ENCODE measurements at regions not wholly inside any gene's neighbourhood (a gene's known extent, or its start where the extent isn't known, plus 50 kb on each side); places are given as distances from the start of the nearest gene placed in this dataset.

- no peak for TF ChIP-seq POU6F1 (CRISPR knock-in tag; IDR thresholded peaks at IDR 0.05; ENCODE audit: borderline replicate concordance, low read depth)
Measured at GRCh38 chr22:27050771-27051170, 393.4 kb downstream of the MIAT start (continued).

GRCh38 chr22:27051407-27051806, 394.0 kb downstream of the MIAT start:
- TF ChIP-seq BACH2 (CRISPR knock-in tag; IDR thresholded peaks at IDR 0.05; ENCODE audit: borderline replicate concordance) (no peak), ISL1 (CRISPR knock-in tag; IDR thresholded peaks at IDR 0.05) (no peak), POU6F1 (CRISPR knock-in tag; IDR thresholded peaks at IDR 0.05; ENCODE audit: borderline replicate concordance, low read depth) (no peak), TSHZ2 (CRISPR knock-in tag; IDR thresholded peaks at IDR 0.05) (no peak), ARNTL (CRISPR knock-in tag; IDR thresholded peaks at IDR 0.05; ENCODE audit: borderline replicate concordance, low read depth) (no peak), RARB (CRISPR knock-in tag; IDR thresholded peaks at IDR 0.05) (no peak), GLIS3 (CRISPR knock-in tag; IDR thresholded peaks at IDR 0.05) (no peak), PATZ1 (CRISPR knock-in tag; IDR thresholded peaks at IDR 0.05; ENCODE audit: borderline replicate concordance) (no peak), ZNF70 (CRISPR knock-in tag; IDR thresholded peaks at IDR 0.05) (no peak), PPARA (CRISPR knock-in tag; IDR thresholded peaks at IDR 0.05; ENCODE audit: borderline replicate concordance) (no peak), ZFP30 (CRISPR knock-in tag; IDR thresholded peaks at IDR 0.05) (no peak)
- no peak for ATAC-seq

GRCh38 chr22:27057717-27058116, 400.3 kb downstream of the MIAT start:
- no peak for ATAC-seq
- TF ChIP-seq ZNF8 (CRISPR knock-in tag; IDR thresholded peaks at IDR 0.05) (no peak), OSR1 (CRISPR knock-in tag; IDR thresholded peaks at IDR 0.05) (no peak), ISL1 (CRISPR knock-in tag; IDR thresholded peaks at IDR 0.05) (no peak), GLIS3 (CRISPR knock-in tag; IDR thresholded peaks at IDR 0.05) (no peak), PPARA (CRISPR knock-in tag; IDR thresholded peaks at IDR 0.05; ENCODE audit: borderline replicate concordance) (no peak), BACH2 (CRISPR knock-in tag; IDR thresholded peaks at IDR 0.05; ENCODE audit: borderline replicate concordance) (no peak), ARNTL (CRISPR knock-in tag; IDR thresholded peaks at IDR 0.05; ENCODE audit: borderline replicate concordance, low read depth) (no peak), ESRRG (CRISPR knock-in tag; IDR thresholded peaks at IDR 0.05) (no peak), POU6F1 (CRISPR knock-in tag; IDR thresholded peaks at IDR 0.05; ENCODE audit: borderline replicate concordance, low read depth) (no peak)

GRCh38 chr22:27060190-27060589, 402.8 kb downstream of the MIAT start:
- TF ChIP-seq CSRNP3 (CRISPR knock-in tag; IDR thresholded peaks at IDR 0.05) (no peak), ARNTL (CRISPR knock-in tag; IDR thresholded peaks at IDR 0.05; ENCODE audit: borderline replicate concordance, low read depth) (no peak), RARB (CRISPR knock-in tag; IDR thresholded peaks at IDR 0.05) (no peak), SNAI2 (CRISPR knock-in tag; IDR thresholded peaks at IDR 0.05) (no peak), PATZ1 (CRISPR knock-in tag; IDR thresholded peaks at IDR 0.05; ENCODE audit: borderline replicate concordance) (no peak), BACH2 (CRISPR knock-in tag; IDR thresholded peaks at IDR 0.05; ENCODE audit: borderline replicate concordance) (no peak)
- ATAC-seq = no peak
